Stimulated activated naive CD8-positive, alpha-beta T cell treated with anti-CD3 and anti-CD28 coated beads, Interleukin-15, amount 100 ng/mL, for 72 hours (primary cell): ENCODE measurements at regions not wholly inside any gene's neighbourhood (a gene's known extent, or its start where the extent isn't known, plus 50 kb on each side); places are given as distances from the start of the nearest gene placed in this dataset.

Experiments
- ATAC-seq: fragments of 150-1000 bp; cut with Tn5 transposase; 2 replicates; pipeline ENCODE4 v1.10.0; 2021; ENCODE audit warnings: mild to moderate bottlenecking, moderate library complexity
- DNase-seq, 2 donors: peaks; one replicate each; pipeline ENCODE4 v3.0.0; 2021 to 2022
- H3K27ac Mint-ChIP-seq, 2 donors: one replicate each; pipeline ENCODE4 v1.8.0; 2022; ENCODE audit warnings: mild to moderate bottlenecking in 2 of 2, mixed read lengths in 2 of 2, moderate library complexity in 2 of 2
- H3K27me3 Mint-ChIP-seq: one replicate; pipeline ENCODE4 v1.8.0; 2022; ENCODE audit warnings: mixed read lengths
- H3K4me1 Mint-ChIP-seq: one replicate; pipeline ENCODE4 v1.8.0; 2022; ENCODE audit warnings: mild to moderate bottlenecking, mixed read lengths
- H3K4me3 Mint-ChIP-seq, 2 donors: one replicate each; pipeline ENCODE4 v1.8.0; 2022; ENCODE audit warnings: mild to moderate bottlenecking in 2 of 2, mixed read lengths in 2 of 2, moderate library complexity in 1 of 2
- H3K9me3 Mint-ChIP-seq, 2 donors: one replicate each; pipeline ENCODE4 v1.8.0; 2022; ENCODE audit warnings: mixed read lengths in 2 of 2

DNA sequence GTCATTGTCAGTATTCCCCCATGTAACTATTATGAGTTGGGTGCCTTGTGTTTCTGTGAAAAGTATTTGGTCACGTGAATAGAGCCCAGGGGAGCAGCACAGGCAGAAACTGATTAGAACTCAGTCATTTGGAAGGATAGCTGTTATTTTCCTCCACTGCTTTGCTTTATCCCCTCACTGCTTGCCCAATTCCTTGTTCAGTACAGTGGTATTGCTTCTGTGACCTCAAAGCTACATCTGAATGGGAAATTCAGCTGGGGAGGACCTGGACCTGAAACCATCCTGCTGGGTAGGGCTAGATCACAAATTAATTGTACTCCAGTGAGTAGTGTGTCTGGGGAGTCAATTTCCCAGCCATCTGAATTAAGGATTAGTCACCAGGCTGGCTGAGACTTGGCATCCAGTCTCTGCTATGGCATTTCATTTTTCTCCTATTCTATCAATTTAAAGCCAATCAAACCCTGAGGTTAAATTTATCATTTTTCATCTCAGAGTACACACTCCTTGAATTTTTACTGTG lies 1231.6 kb upstream of the GYPC start:
- Mint-ChIP-seq H3K27ac (no peak overlapping the region), H3K4me3 (no peak overlapping the region), H3K9me3 (peaks cover 0 to 6% of the 10 kb centered on the region in 2 donors), H3K4me1 (no peaks in the 10 kb centered on the region), H3K27me3 (no peaks in the 10 kb centered on the region)
- DNase-seq = no peak
- ATAC-seq = no peak

DNA sequence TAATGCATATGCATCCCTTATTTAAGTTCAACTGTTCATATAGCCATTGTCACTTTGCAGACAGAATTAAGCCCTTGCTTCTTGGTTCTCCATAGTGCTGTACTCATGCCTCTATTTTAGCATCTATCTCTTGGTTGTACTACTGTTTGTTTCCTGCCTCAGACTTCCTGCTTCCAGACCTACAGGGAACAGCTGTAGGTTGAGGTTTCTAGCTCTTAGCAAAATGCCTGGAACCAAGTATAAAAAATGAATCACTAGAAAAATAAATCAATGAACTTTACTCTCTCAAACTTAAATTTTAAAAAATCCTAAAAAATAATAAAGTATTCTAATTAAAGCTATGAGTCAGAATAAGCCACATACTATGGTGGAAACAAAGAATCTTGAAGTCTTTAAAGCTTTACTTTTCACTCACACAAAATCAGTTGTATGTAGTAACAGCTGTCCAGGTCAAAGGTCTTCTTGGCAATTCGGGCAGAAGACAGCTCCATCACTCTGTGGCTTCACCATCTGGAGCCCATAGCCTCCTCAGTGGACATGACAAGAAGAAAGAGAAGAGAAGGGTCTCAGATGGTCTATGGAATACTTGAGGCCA lies 1228.1 kb upstream of the GYPC start:
- Mint-ChIP-seq H3K9me3 (no peaks in the 10 kb centered on the region), H3K27ac (no peak overlapping the region), H3K27me3 (no peaks in the 10 kb centered on the region), H3K4me3 (no peak overlapping the region), H3K4me1 (no peaks in the 10 kb centered on the region)
- ATAC-seq (no peak), DNase-seq (no peak)

DNA sequence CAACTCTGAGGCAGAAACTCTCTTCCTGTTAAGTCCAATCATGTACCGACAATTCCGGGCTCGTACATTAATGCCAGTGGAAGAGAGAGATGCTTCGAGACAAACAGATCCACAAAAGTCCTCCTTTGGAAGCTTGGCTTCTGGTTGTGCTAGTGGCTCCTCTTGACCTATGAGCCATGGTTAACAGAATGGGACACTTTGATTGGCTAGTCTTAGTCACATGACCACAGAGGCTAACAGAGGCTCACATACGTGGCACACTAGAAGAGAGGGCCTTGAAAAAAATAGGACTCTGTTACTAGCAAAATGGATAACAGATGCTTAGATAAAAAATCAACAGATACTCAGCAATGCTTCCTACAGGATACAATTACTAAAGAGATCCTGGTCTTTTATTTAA lies 1211.9 kb upstream of the GYPC start:
- Mint-ChIP-seq H3K27ac (no peak overlapping the region), H3K9me3 (peaks cover 0 to 15% of the 10 kb centered on the region in 2 donors), H3K4me3 (no peak overlapping the region), H3K4me1 (no peaks in the 10 kb centered on the region), H3K27me3 (no peaks in the 10 kb centered on the region)
- ATAC-seq (no peak), DNase-seq (no peak)

DNA sequence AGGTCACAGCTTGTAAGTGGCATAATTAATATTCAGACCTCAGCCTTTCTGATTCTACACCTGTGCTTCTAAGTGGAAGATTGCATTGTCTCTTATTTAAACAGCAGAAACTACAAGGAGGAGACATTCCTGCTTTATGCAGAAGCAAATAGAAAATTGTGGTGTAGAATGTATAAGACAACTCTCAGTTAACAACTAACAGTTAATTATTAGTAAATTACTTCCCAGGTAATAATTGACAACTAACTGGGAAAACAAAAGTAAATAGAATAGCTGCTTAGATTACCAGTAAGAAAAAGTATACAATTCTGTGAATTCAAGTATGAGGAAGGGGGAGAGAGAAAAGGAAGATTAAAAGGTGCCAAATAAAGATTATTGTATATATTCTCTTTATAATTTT lies 1210.5 kb upstream of the GYPC start:
- no peaks in the 10 kb centered on the region for H3K4me1 Mint-ChIP-seq
- ATAC-seq (no peak), DNase-seq (no peak)
- H3K27ac Mint-ChIP-seq = no peak overlapping the region
- no peaks in the 10 kb centered on the region for H3K27me3 Mint-ChIP-seq
- H3K9me3 Mint-ChIP-seq = peaks cover 4 to 15% of the 10 kb centered on the region in 2 donors
- no peak overlapping the region for H3K4me3 Mint-ChIP-seq

DNA sequence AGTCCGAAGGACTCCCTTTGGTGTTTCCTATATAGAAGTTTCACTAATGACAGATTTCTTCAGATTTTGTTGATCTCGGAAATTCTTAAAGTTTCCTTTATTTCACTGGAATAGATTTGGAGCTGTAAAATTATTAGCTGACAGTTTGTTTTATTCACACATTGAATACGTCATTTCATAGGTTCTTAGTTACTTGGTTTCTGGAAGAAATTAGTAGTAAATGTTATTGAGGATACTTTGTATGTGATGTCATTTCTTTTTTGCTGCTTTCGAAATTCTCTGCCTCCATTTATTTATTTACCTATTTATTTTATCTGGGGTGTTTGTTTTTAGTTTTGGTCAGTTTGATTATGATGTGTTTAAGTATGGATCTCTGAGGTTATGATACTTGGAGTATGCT lies 1205.9 kb upstream of the GYPC start:
- H3K27me3 Mint-ChIP-seq = no peaks in the 10 kb centered on the region
- H3K4me1 Mint-ChIP-seq = no peaks in the 10 kb centered on the region
- ATAC-seq (no peak), DNase-seq (no peak)
- H3K9me3 Mint-ChIP-seq = peaks cover 15 to 23% of the 10 kb centered on the region in 2 donors
- no peak overlapping the region for H3K4me3 Mint-ChIP-seq
- no peak overlapping the region for H3K27ac Mint-ChIP-seq

GRCh38 chr2:125455110-125455509 lies 1200.8 kb upstream of the GYPC start:
- Mint-ChIP-seq H3K9me3 (peaks cover 15 to 30% of the 10 kb centered on the region in 2 donors), H3K27ac (no peak overlapping the region), H3K4me3 (no peak overlapping the region), H3K27me3 (no peaks in the 10 kb centered on the region), H3K4me1 (no peaks in the 10 kb centered on the region)
- DNase-seq = no peak
- no peak for ATAC-seq

GRCh38 chr2:125456693-125457363 lies 1199.1 kb upstream of the GYPC start:
- H3K27ac Mint-ChIP-seq = no peak overlapping the region
- no peaks in the 10 kb centered on the region for H3K27me3 Mint-ChIP-seq
- H3K4me3 Mint-ChIP-seq = no peak overlapping the region
- peaks cover 12 to 25% of the 10 kb centered on the region in 2 donors for H3K9me3 Mint-ChIP-seq
- H3K4me1 Mint-ChIP-seq = no peaks in the 10 kb centered on the region
- DNase-seq = no peak
- no peak for ATAC-seq

DNA sequence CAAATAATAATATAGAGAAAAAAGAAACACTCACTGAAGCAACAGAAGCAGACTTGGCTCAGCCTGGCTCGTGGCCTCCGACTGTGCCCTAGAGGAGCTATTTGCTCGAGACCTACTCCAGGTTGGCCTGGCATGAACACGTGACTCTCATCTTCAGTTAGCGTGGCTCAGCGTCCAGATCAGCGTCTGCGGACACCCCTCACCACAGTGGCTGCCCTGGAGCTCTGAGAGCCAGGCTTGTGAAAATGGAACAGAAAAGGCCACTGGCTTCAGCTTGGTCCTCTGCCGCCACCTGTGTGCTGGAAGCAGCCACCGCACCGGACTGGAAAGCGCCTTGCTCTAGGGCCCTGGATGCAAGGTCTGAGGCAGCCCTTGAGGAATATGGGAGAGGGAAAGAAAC lies 1184.0 kb upstream of the GYPC start:
- no peak for DNase-seq
- H3K27ac Mint-ChIP-seq = no peak overlapping the region

DNA sequence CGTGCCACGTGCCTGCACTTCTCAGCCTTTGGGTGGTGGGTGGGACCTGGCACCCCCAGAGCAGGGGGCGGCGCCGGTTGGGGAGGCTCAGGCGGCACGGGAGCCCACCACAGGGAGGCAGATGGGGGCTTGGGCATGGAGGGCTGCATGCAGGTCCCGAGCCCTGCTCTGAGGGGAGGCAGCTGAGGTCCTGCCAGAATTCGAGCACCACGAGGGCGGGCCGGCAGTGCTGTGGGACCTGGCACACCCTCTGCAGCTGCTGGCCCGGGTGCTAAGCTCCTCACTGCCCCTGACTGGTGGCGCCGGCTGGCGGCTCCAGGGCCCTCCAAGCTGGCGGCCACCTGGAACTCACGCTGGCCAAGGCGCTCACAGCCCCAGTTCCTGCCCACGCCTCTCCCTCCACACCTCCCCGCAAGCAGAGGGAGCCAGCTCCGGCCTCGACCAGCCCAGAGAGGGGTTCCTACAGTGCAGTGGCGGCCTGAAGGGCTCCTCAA lies 1176.8 kb upstream of the GYPC start:
- Mint-ChIP-seq H3K4me1 (no peaks in the 10 kb centered on the region), H3K27ac (no peak overlapping the region), H3K9me3 (peaks cover 26 to 32% of the 10 kb centered on the region in 2 donors), H3K4me3 (no peak overlapping the region), H3K27me3 (no peaks in the 10 kb centered on the region)
- ATAC-seq = no peak
- DNase-seq = no peak

More for the DNA sequence above, 1184.0 kb upstream of the GYPC start:
- no peak for ATAC-seq
- H3K9me3 Mint-ChIP-seq = peaks cover 22 to 25% of the 10 kb centered on the region in 2 donors
- no peaks in the 10 kb centered on the region for H3K27me3 Mint-ChIP-seq
- no peaks in the 10 kb centered on the region for H3K4me1 Mint-ChIP-seq
- no peak overlapping the region for H3K4me3 Mint-ChIP-seq

DNA sequence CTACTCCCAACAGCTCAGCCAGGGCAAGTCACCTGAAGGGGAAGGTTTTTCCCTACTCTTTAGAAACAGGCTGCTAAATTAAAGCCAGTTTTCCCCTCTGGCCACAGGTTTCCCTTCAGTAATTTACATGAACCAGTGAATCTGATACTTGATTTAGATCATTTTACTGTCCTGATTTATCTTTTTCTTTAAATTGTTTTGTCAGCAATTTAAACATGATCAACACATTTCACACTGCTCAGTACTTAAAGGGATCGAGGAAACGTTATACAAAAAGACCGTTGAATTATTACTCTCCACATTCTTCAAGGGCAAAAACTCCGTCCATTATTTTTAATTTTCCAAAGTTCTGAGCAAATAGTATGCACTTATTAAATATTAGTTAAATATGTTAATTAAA lies 1165.7 kb upstream of the GYPC start:
- no peak overlapping the region for H3K4me3 Mint-ChIP-seq
- H3K27ac Mint-ChIP-seq = no peak overlapping the region
- no peak for ATAC-seq
- H3K4me1 Mint-ChIP-seq = no peaks in the 10 kb centered on the region
- no peak for DNase-seq
- H3K27me3 Mint-ChIP-seq = no peaks in the 10 kb centered on the region
- H3K9me3 Mint-ChIP-seq = peaks cover 7 to 9% of the 10 kb centered on the region in 2 donors

GRCh38 chr2:125491663-125492062 lies 1164.3 kb upstream of the GYPC start:
- Mint-ChIP-seq H3K4me1 (no peaks in the 10 kb centered on the region), H3K27ac (no peak overlapping the region), H3K9me3 (peaks cover 7 to 9% of the 10 kb centered on the region in 2 donors), H3K4me3 (no peak overlapping the region), H3K27me3 (no peaks in the 10 kb centered on the region)
- DNase-seq = no peak
- ATAC-seq = no peak

- Mint-ChIP-seq H3K4me1 (no peaks in the 10 kb centered on the region), H3K27me3 (no peaks in the 10 kb centered on the region), H3K9me3 (peaks cover 4 to 8% of the 10 kb centered on the region in 2 donors), H3K27ac (no peak overlapping the region), H3K4me3 (no peak overlapping the region)
- ATAC-seq (no peak), DNase-seq (no peak)
Observed at GRCh38 chr2:125512313-125512712, 1143.6 kb upstream of the GYPC start.

DNA sequence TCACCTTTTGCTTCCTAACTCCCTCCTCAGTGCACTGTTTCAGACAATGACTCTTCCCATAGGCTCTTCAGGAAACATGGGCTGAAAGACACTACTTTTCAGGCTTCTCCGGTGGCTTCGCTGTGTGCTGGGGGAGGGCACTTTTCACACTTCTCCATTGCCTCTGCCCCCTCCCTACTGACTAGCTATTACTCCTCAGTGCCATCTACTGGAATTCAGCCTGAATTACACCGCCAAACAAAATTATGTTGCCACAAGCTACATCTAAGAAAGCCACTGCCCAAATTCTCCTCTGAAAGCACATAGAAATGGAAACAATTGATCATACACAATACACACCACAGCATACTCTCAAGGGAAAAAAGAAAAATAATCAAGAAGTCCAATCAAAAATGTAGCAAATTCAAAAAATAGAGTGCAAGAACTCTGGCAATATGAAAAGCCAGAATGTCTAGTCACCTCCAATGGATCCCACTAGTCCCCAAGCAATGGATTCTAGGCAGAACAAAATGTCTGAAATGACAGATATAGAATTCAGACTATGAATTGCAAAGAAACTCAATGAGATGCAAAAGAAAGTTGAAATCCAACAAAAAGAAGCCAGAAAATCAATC lies 1139.4 kb upstream of the GYPC start:
- H3K4me3 Mint-ChIP-seq = no peak overlapping the region
- H3K27ac Mint-ChIP-seq = no peak overlapping the region
- no peak for ATAC-seq
- H3K27me3 Mint-ChIP-seq = no peaks in the 10 kb centered on the region
- no peaks in the 10 kb centered on the region for H3K4me1 Mint-ChIP-seq
- H3K9me3 Mint-ChIP-seq = peaks cover 10% of the 10 kb centered on the region in 2 donors
- no peak for DNase-seq

DNA sequence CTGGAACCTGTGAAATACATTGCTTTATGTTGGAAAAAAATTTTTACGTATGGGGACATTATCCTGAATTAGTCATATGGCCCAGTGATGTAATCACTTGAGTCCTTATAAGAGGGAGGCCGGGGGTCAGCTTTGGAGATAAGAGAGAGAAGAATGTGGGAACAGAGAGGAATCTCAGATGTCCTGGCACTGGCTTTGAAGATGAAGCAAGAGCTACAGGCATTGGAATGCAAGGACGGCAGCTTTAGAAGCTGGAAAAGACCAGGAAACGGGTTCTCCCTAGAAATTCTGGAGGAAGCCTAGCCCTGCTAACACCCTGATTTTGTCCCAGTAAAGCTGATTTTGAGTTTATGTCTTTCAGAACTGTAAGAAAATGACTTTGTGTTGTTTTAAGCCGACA lies 1129.9 kb upstream of the GYPC start:
- Mint-ChIP-seq H3K9me3 (no peaks in the 10 kb centered on the region), H3K4me1 (no peaks in the 10 kb centered on the region), H3K27me3 (no peaks in the 10 kb centered on the region), H3K27ac (no peak overlapping the region), H3K4me3 (no peak overlapping the region)
- no peak for ATAC-seq
- DNase-seq = no peak

- H3K9me3 Mint-ChIP-seq = no peaks in the 10 kb centered on the region
- no peak overlapping the region for H3K27ac Mint-ChIP-seq
- no peaks in the 10 kb centered on the region for H3K4me1 Mint-ChIP-seq
- ATAC-seq = no peak
- DNase-seq = no peak
- no peak overlapping the region for H3K4me3 Mint-ChIP-seq
- H3K27me3 Mint-ChIP-seq = no peaks in the 10 kb centered on the region
Observed at GRCh38 chr2:125535089-125535488, 1120.9 kb upstream of the GYPC start.

DNA sequence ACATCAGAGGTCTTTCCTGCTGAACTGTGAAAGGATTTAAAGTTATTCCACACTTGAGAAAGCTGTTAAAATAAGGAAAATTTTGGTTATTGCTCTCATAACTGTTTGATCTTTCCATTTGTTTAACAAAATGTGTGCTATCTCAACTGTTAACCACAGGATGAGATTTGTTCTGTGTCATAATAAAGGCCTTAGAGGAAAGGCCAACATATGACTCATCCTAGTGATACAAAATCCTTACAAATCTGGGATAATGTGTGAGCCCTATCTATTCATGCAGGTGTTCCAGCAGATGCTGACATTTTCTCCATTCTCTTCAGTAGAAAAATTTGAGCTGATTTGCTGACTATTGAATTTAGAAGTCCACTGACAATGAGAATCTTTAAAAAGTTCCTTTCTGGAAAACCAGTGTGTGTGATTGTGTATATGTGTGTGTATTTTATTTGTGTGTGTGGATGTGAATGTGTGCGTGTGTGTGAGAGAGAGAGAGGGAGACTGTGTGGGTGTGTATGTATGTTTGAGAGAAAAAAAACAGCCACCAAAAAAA lies 1111.9 kb upstream of the GYPC start:
- H3K4me1 Mint-ChIP-seq = no peaks in the 10 kb centered on the region
- H3K27me3 Mint-ChIP-seq = no peaks in the 10 kb centered on the region
- no peak for ATAC-seq
- peaks cover 18 to 19% of the 10 kb centered on the region in 2 donors for H3K9me3 Mint-ChIP-seq
- H3K4me3 Mint-ChIP-seq = no peak overlapping the region
- no peak for DNase-seq
- no peak overlapping the region for H3K27ac Mint-ChIP-seq
